ENCODE measurements at regions not wholly inside any gene's neighbourhood (a gene's known extent, or its start where the extent isn't known, plus 50 kb on each side); places are given as distances from the start of the nearest gene placed in this dataset.
"Not testable (repeated sequence)": the region's sequence is repeated elsewhere in the genome, so short reads cannot be mapped to it uniquely, and the experiment has no call there.

GRCh38 chr5:120942596-120943350 lies 478.7 kb downstream of the PRR16 start:
- Histone ChIP-seq H3K4me2 (no peak overlapping the region), H3K4me3 (ENCODE audit: low read depth in 2 of 2, low read length in 1 of 2) (no peak overlapping the region), H3K9me2 (no peaks in the 10 kb centered on the region), H3K79me2 (ENCODE audit: insufficient read depth) (no peaks in the 10 kb centered on the region), H3K4me1 (ENCODE audit: control insufficient read depth in 1 of 2, insufficient read depth in 2 of 2, low read depth in 1 of 2, low read length in 1 of 2) (no peaks in the 10 kb centered on the region; a peak in 1 of 4 replicates), H3K9ac (no peak overlapping the region), H4K20me1 (ENCODE audit: insufficient read depth) (no peaks in the 10 kb centered on the region), H3K27me3 (ENCODE audit: insufficient read depth) (no peaks in the 10 kb centered on the region), H3F3A (replicated peaks; ENCODE audit: insufficient read depth) (no peaks in the 10 kb centered on the region), H3K27ac (ENCODE audit: low read depth in 2 of 2, low read length in 1 of 2) (no peak overlapping the region), H2AFZ (ENCODE audit: low read depth) (no peak overlapping the region), H3K36me3 (replicated peaks in 1 of 2; ENCODE audit: control insufficient read depth in 1 of 2, insufficient read depth in 2 of 2, low read length in 1 of 2) (no peaks in the 10 kb centered on the region), H3K9me3 (no peaks in the 10 kb centered on the region)
- 78% methylated on average over 8 of the region's 8 CpGs for WGBS (ENCODE audit: low lambda C conversion rate)
- no peak for TF ChIP-seq FOSL2 (IDR thresholded peaks at IDR 0.05; ENCODE audit: borderline replicate concordance, low read depth)
- TF ChIP-seq ELF1 (IDR thresholded peaks at IDR 0.05), result no peak
- TF ChIP-seq FOXJ3 (CRISPR knock-in tag; IDR thresholded peaks at IDR 0.05), result no peak
- no peak for TF ChIP-seq CTCF (IDR thresholded peaks at IDR 0.05)
- TF ChIP-seq USF2 (IDR thresholded peaks at IDR 0.05; ENCODE audit: borderline replicate concordance, low read depth, low read length), result no peak
- no peak for TF ChIP-seq NRF1 (IDR thresholded peaks at IDR 0.05; ENCODE audit: low read depth, low read length)
- TF ChIP-seq TAF1 (IDR thresholded peaks at IDR 0.05; ENCODE audit: borderline replicate concordance, low read depth, low read length), result no peak
- TF ChIP-seq NFIC (IDR thresholded peaks at IDR 0.05; ENCODE audit: borderline replicate concordance), result no peak
- ChIA-PET CTCF (interaction anchor here (1.1 kb wide), 1 partner anchor 14 kb away, joined by 3 read pairs; no protein-coding TSS in a partner anchor), POLR2A (interaction anchor here (0.7 kb wide), 1 partner anchor 470 kb away, joined by 3 read pairs; no protein-coding TSS in a partner anchor)
- DNase-seq, result no peak

- H3K4me2 ChIP-seq; H3F3A ChIP-seq (replicated peaks; ENCODE audit: insufficient read depth); H2AFZ ChIP-seq (ENCODE audit: low read depth); CTCF ChIA-PET; DNase-seq; H3K27ac ChIP-seq (ENCODE audit: low read depth in 2 of 2, low read length in 1 of 2); H3K9me3 ChIP-seq; H3K4me3 ChIP-seq (ENCODE audit: low read depth in 2 of 2, low read length in 1 of 2); H3K36me3 ChIP-seq (replicated peaks in 1 of 2; ENCODE audit: control insufficient read depth in 1 of 2, insufficient read depth in 2 of 2, low read length in 1 of 2); H3K9ac ChIP-seq; H3K9me2 ChIP-seq; H3K4me1 ChIP-seq (ENCODE audit: control insufficient read depth in 1 of 2, insufficient read depth in 2 of 2, low read depth in 1 of 2, low read length in 1 of 2); H3K27me3 ChIP-seq (ENCODE audit: insufficient read depth); POLR2A ChIA-PET; H4K20me1 ChIP-seq (ENCODE audit: insufficient read depth); H3K79me2 ChIP-seq (ENCODE audit: insufficient read depth): not testable (repeated sequence)
- 67% methylated on average over 4 of the region's 4 CpGs for WGBS (ENCODE audit: low lambda C conversion rate)
Observed at GRCh38 chr5:120949596-120949995, 485.5 kb downstream of the PRR16 start.

- H3K4me2 ChIP-seq; H3K9me2 ChIP-seq; H3K4me1 ChIP-seq (ENCODE audit: control insufficient read depth in 1 of 2, insufficient read depth in 2 of 2, low read depth in 1 of 2, low read length in 1 of 2); H3K79me2 ChIP-seq (ENCODE audit: insufficient read depth); DNase-seq; H3K4me3 ChIP-seq (ENCODE audit: low read depth in 2 of 2, low read length in 1 of 2); H3K27ac ChIP-seq (ENCODE audit: low read depth in 2 of 2, low read length in 1 of 2); CTCF ChIA-PET; H3K36me3 ChIP-seq (replicated peaks in 1 of 2; ENCODE audit: control insufficient read depth in 1 of 2, insufficient read depth in 2 of 2, low read length in 1 of 2); H3K9me3 ChIP-seq; H4K20me1 ChIP-seq (ENCODE audit: insufficient read depth); H3K9ac ChIP-seq; POLR2A ChIA-PET; H3K27me3 ChIP-seq (ENCODE audit: insufficient read depth); H2AFZ ChIP-seq (ENCODE audit: low read depth); H3F3A ChIP-seq (replicated peaks; ENCODE audit: insufficient read depth): not testable (repeated sequence)
- WGBS (ENCODE audit: low lambda C conversion rate), result 25% methylated on average over 2 of the region's 2 CpGs
Observed at GRCh38 chr5:120953445-120953844, 489.3 kb downstream of the PRR16 start.

Data from SK-N-SH (cell line).